Liver (tissue), 3 donors: ENCODE measurements at regions not wholly inside any gene's neighbourhood (a gene's known extent, or its start where the extent isn't known, plus 50 kb on each side); places are given as distances from the start of the nearest gene placed in this dataset.

Source experiments
- EGR1 ChIP-seq, 2 donors: IDR thresholded peaks; 2 replicates each; pipeline ENCODE4 v1.6.1; 2016 to 2018; ENCODE audit warnings: antibody characterized with exemption in 2 of 2, low read depth in 2 of 2
- JUND ChIP-seq, 2 donors: IDR thresholded peaks; 2 replicates each; pipeline ENCODE4 v1.6.1; 2016; ENCODE audit warnings: antibody characterized with exemption in 2 of 2
- RAD21 ChIP-seq, 2 donors: IDR thresholded peaks; 2 replicates each; pipeline ENCODE4 v1.6.1; 2016; ENCODE audit warnings: antibody characterized with exemption in 2 of 2, mild to moderate bottlenecking in 2 of 2
- TAF1 ChIP-seq: conservative IDR thresholded peaks from 2 replicates; pipeline ENCODE4 v1.6.1; 2016; ENCODE audit warnings: antibody characterized with exemption, mild to moderate bottlenecking
- TF ChIP-seq, protein P1 (sequence below): fragments of 150-350 bp; IDR thresholded peaks from 2 replicates; pipeline ENCODE4 v1.5.1; 2017; ENCODE audit warnings: improper control_type of control experiment, low read depth, low read length; ENCODE audit not compliant: missing input control
- TF ChIP-seq, protein P2 (sequence below): IDR thresholded peaks from 2 replicates; pipeline ENCODE4 v1.6.1; 2016; ENCODE audit warnings: antibody characterized with exemption
- TF ChIP-seq, protein P3 (sequence below): IDR thresholded peaks from 2 replicates; pipeline ENCODE4 v1.6.1; 2016; ENCODE audit warnings: antibody characterized with exemption
- donor health status: healthy.
- donor health status: healthy.

DNA sequence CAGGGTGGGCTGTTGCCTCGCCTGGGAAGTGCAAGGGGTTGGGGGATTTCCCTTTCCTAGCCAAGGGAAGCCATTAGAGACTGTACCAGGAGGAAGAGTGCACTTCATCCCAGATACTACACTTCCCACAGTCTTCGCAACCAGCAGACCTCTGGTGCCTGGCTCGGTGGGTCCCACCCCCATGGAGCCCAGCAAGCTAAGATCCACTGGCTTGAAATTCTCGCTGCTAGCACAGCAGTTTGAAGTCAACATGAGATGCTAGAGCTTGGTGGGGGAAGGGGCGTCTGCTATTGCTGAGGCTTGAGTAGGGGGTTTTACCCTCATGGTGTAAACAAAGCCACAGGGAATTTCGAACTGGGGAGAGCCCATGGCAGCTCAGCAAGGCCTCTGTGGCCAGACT lies 586.4 kb downstream of the HTR1A start:
- TF ChIP-seq, protein P1, sequence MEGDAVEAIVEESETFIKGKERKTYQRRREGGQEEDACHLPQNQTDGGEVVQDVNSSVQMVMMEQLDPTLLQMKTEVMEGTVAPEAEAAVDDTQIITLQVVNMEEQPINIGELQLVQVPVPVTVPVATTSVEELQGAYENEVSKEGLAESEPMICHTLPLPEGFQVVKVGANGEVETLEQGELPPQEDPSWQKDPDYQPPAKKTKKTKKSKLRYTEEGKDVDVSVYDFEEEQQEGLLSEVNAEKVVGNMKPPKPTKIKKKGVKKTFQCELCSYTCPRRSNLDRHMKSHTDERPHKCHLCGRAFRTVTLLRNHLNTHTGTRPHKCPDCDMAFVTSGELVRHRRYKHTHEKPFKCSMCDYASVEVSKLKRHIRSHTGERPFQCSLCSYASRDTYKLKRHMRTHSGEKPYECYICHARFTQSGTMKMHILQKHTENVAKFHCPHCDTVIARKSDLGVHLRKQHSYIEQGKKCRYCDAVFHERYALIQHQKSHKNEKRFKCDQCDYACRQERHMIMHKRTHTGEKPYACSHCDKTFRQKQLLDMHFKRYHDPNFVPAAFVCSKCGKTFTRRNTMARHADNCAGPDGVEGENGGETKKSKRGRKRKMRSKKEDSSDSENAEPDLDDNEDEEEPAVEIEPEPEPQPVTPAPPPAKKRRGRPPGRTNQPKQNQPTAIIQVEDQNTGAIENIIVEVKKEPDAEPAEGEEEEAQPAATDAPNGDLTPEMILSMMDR: no peak
- no peak for TF ChIP-seq EGR1 (IDR thresholded peaks at IDR 0.05; ENCODE audit: low read depth in 2 of 2)
- TF ChIP-seq, protein P2, sequence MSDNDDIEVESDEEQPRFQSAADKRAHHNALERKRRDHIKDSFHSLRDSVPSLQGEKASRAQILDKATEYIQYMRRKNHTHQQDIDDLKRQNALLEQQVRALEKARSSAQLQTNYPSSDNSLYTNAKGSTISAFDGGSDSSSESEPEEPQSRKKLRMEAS: no peak
- no peak for TF ChIP-seq TAF1
- TF ChIP-seq, protein P3, sequence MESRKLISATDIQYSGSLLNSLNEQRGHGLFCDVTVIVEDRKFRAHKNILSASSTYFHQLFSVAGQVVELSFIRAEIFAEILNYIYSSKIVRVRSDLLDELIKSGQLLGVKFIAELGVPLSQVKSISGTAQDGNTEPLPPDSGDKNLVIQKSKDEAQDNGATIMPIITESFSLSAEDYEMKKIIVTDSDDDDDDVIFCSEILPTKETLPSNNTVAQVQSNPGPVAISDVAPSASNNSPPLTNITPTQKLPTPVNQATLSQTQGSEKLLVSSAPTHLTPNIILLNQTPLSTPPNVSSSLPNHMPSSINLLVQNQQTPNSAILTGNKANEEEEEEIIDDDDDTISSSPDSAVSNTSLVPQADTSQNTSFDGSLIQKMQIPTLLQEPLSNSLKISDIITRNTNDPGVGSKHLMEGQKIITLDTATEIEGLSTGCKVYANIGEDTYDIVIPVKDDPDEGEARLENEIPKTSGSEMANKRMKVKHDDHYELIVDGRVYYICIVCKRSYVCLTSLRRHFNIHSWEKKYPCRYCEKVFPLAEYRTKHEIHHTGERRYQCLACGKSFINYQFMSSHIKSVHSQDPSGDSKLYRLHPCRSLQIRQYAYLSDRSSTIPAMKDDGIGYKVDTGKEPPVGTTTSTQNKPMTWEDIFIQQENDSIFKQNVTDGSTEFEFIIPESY: no peak
- TF ChIP-seq RAD21 (IDR thresholded peaks at IDR 0.05): no peak
- TF ChIP-seq JUND (IDR thresholded peaks at IDR 0.05): no peak
